Activated CD4-positive, alpha-beta T cell treated with anti-CD3 and anti-CD28 coated beads, Interleukin-2, amount 10 ng/mL, durations not matched to agents 24 days and 14 days (primary cell): ENCODE measurements at regions not wholly inside any gene's neighbourhood (a gene's known extent, or its start where the extent isn't known, plus 50 kb on each side); places are given as distances from the start of the nearest gene placed in this dataset.
"Not testable (repeated sequence)": the region's sequence is repeated elsewhere in the genome, so short reads cannot be mapped to it uniquely, and the experiment has no call there.

Source experiments
- DNase-seq: peaks from one replicate; pipeline ENCODE4 v3.0.0; 2022
- H3K27ac Mint-ChIP-seq: one replicate; pipeline ENCODE4 v1.8.0; 2022; ENCODE audit warnings: mild to moderate bottlenecking, mixed read lengths
- H3K27me3 Mint-ChIP-seq: one replicate; pipeline ENCODE4 v1.8.0; 2022; ENCODE audit warnings: mixed read lengths
- H3K36me3 Mint-ChIP-seq: one replicate; pipeline ENCODE4 v1.8.0; 2022; ENCODE audit warnings: low read depth, mild to moderate bottlenecking, mixed read lengths
- H3K4me1 Mint-ChIP-seq: one replicate; pipeline ENCODE4 v1.8.0; 2021; ENCODE audit warnings: mixed read lengths
- H3K4me3 Mint-ChIP-seq: one replicate; pipeline ENCODE4 v1.8.0; 2022; ENCODE audit warnings: mild to moderate bottlenecking, moderate library complexity, mixed read lengths
- H3K9me3 Mint-ChIP-seq: one replicate; pipeline ENCODE4 v1.8.0; 2021; ENCODE audit warnings: mixed read lengths
- intact Hi-C: fragments of 100-400 bp; cut with micrococcal nuclease; formaldehyde crosslinking; loops from one replicate; pipeline ENCODE4 v1.15.1; 2023

GRCh38 chr14:48628870-48629269, 953.5 kb upstream of the MDGA2 start:
- no peaks in the 10 kb centered on the region for H3K4me1 Mint-ChIP-seq
- intact Hi-C loops, result no loop called here
- no peak overlapping the region for H3K4me3 Mint-ChIP-seq
- H3K27ac Mint-ChIP-seq, result no peak overlapping the region
- no peaks in the 10 kb centered on the region for H3K27me3 Mint-ChIP-seq
- H3K9me3 Mint-ChIP-seq, result no peaks in the 10 kb centered on the region
- no peak for DNase-seq
- no peaks in the 10 kb centered on the region for H3K36me3 Mint-ChIP-seq

- DNase-seq, result no peak
Observed at GRCh38 chr14:48622980-48623379, 947.6 kb upstream of the MDGA2 start.

GRCh38 chr14:48618057-48618456, 942.7 kb upstream of the MDGA2 start:
- Mint-ChIP-seq H3K27me3 (no peaks in the 10 kb centered on the region), H3K9me3 (no peaks in the 10 kb centered on the region), H3K4me1 (no peaks in the 10 kb centered on the region), H3K4me3 (no peak overlapping the region), H3K27ac (no peak overlapping the region), H3K36me3 (no peaks in the 10 kb centered on the region)
- DNase-seq, result no peak
- intact Hi-C loops, result no loop called here

More at GRCh38 chr14:48622980-48623379, 947.6 kb upstream of the MDGA2 start:
- H3K4me3 Mint-ChIP-seq, result no peak overlapping the region
- intact Hi-C loops, result no loop called here
- no peaks in the 10 kb centered on the region for H3K9me3 Mint-ChIP-seq
- H3K4me1 Mint-ChIP-seq, result no peaks in the 10 kb centered on the region
- H3K27me3 Mint-ChIP-seq, result no peaks in the 10 kb centered on the region
- H3K27ac Mint-ChIP-seq, result no peak overlapping the region
- no peaks in the 10 kb centered on the region for H3K36me3 Mint-ChIP-seq

GRCh38 chr14:48616931-48617330, 941.5 kb upstream of the MDGA2 start:
- intact Hi-C loops, result no loop called here
- H3K4me1 Mint-ChIP-seq, result no peaks in the 10 kb centered on the region
- H3K4me3 Mint-ChIP-seq, result no peak overlapping the region
- H3K9me3 Mint-ChIP-seq, result peaks cover 4% of the 10 kb centered on the region
- no peaks in the 10 kb centered on the region for H3K36me3 Mint-ChIP-seq
- no peaks in the 10 kb centered on the region for H3K27me3 Mint-ChIP-seq
- no peak for DNase-seq
- no peak overlapping the region for H3K27ac Mint-ChIP-seq

- intact Hi-C loops, result no loop called here
- no peaks in the 10 kb centered on the region for H3K4me1 Mint-ChIP-seq
- H3K27me3 Mint-ChIP-seq, result no peaks in the 10 kb centered on the region
- no peak for DNase-seq
- H3K27ac Mint-ChIP-seq, result no peak overlapping the region
- no peaks in the 10 kb centered on the region for H3K36me3 Mint-ChIP-seq
- H3K9me3 Mint-ChIP-seq, result peaks cover 4% of the 10 kb centered on the region
- H3K4me3 Mint-ChIP-seq, result no peak overlapping the region
Observed at GRCh38 chr14:48615618-48616017, 940.2 kb upstream of the MDGA2 start.

GRCh38 chr14:48614003-48614402, 938.6 kb upstream of the MDGA2 start:
- DNase-seq, result no peak
- intact Hi-C loops, result no loop called here
- no peaks in the 10 kb centered on the region for H3K27me3 Mint-ChIP-seq
- H3K36me3 Mint-ChIP-seq, result no peaks in the 10 kb centered on the region
- no peaks in the 10 kb centered on the region for H3K4me1 Mint-ChIP-seq
- H3K4me3 Mint-ChIP-seq, result no peak overlapping the region
- no peak overlapping the region for H3K27ac Mint-ChIP-seq
- peaks cover 9% of the 10 kb centered on the region for H3K9me3 Mint-ChIP-seq

- H3K27ac Mint-ChIP-seq, H3K4me1 Mint-ChIP-seq, H3K4me3 Mint-ChIP-seq, H3K9me3 Mint-ChIP-seq, H3K27me3 Mint-ChIP-seq, DNase-seq, intact Hi-C loops, H3K36me3 Mint-ChIP-seq: not testable (repeated sequence)
Observed at GRCh38 chr14:48606960-48607359, 931.6 kb upstream of the MDGA2 start.

- no peak overlapping the region for H3K4me3 Mint-ChIP-seq
- intact Hi-C loops, result no loop called here
- no peaks in the 10 kb centered on the region for H3K36me3 Mint-ChIP-seq
- H3K27me3 Mint-ChIP-seq, result no peaks in the 10 kb centered on the region
- DNase-seq, result no peak
- no peak overlapping the region for H3K27ac Mint-ChIP-seq
- H3K4me1 Mint-ChIP-seq, result no peaks in the 10 kb centered on the region
- peaks cover under 1% of the 10 kb centered on the region for H3K9me3 Mint-ChIP-seq
Observed at GRCh38 chr14:48598458-48598857, 923.1 kb upstream of the MDGA2 start.

GRCh38 chr14:48586099-48586498, 910.7 kb upstream of the MDGA2 start:
- Mint-ChIP-seq H3K4me1 (no peaks in the 10 kb centered on the region), H3K36me3 (no peaks in the 10 kb centered on the region), H3K27ac (no peak overlapping the region), H3K9me3 (no peaks in the 10 kb centered on the region), H3K27me3 (no peaks in the 10 kb centered on the region), H3K4me3 (no peak overlapping the region)
- intact Hi-C loops, result no loop called here
- no peak for DNase-seq

- H3K27ac Mint-ChIP-seq, result no peak overlapping the region
- H3K27me3 Mint-ChIP-seq, result no peaks in the 10 kb centered on the region
- no peaks in the 10 kb centered on the region for H3K4me1 Mint-ChIP-seq
- H3K4me3 Mint-ChIP-seq, result no peak overlapping the region
- intact Hi-C loops, result no loop called here
- H3K36me3 Mint-ChIP-seq, result no peaks in the 10 kb centered on the region
- no peak for DNase-seq
- no peaks in the 10 kb centered on the region for H3K9me3 Mint-ChIP-seq
Observed at GRCh38 chr14:48584031-48584430, 908.6 kb upstream of the MDGA2 start.

GRCh38 chr14:48582938-48583337, 907.5 kb upstream of the MDGA2 start:
- no peaks in the 10 kb centered on the region for H3K9me3 Mint-ChIP-seq
- no peak overlapping the region for H3K27ac Mint-ChIP-seq
- H3K36me3 Mint-ChIP-seq, result no peaks in the 10 kb centered on the region
- no peak for DNase-seq
- H3K4me1 Mint-ChIP-seq, result no peaks in the 10 kb centered on the region
- H3K27me3 Mint-ChIP-seq, result no peaks in the 10 kb centered on the region
- intact Hi-C loops, result no loop called here
- no peak overlapping the region for H3K4me3 Mint-ChIP-seq

- Mint-ChIP-seq H3K4me3 (no peak overlapping the region), H3K9me3 (no peaks in the 10 kb centered on the region), H3K36me3 (no peaks in the 10 kb centered on the region), H3K4me1 (no peaks in the 10 kb centered on the region), H3K27ac (no peak overlapping the region), H3K27me3 (no peaks in the 10 kb centered on the region)
- no peak for DNase-seq
- intact Hi-C loops, result no loop called here
Observed at GRCh38 chr14:48580692-48581091, 905.3 kb upstream of the MDGA2 start.

GRCh38 chr14:48575772-48576171, 900.4 kb upstream of the MDGA2 start:
- DNase-seq, result no peak
- Mint-ChIP-seq H3K9me3 (peaks cover 6% of the 10 kb centered on the region), H3K4me3 (no peak overlapping the region), H3K36me3 (no peaks in the 10 kb centered on the region), H3K27me3 (no peaks in the 10 kb centered on the region), H3K4me1 (no peaks in the 10 kb centered on the region), H3K27ac (no peak overlapping the region)
- intact Hi-C loops, result no loop called here

GRCh38 chr14:48568688-48569087, 893.3 kb upstream of the MDGA2 start:
- Mint-ChIP-seq H3K9me3 (peaks cover 6% of the 10 kb centered on the region), H3K4me1 (no peaks in the 10 kb centered on the region), H3K4me3 (no peak overlapping the region), H3K36me3 (no peaks in the 10 kb centered on the region), H3K27me3 (no peaks in the 10 kb centered on the region), H3K27ac (no peak overlapping the region)
- intact Hi-C loops, result no loop called here
- DNase-seq, result no peak

- Mint-ChIP-seq H3K27ac (no peak overlapping the region), H3K27me3 (no peaks in the 10 kb centered on the region), H3K4me1 (no peaks in the 10 kb centered on the region), H3K4me3 (no peak overlapping the region), H3K36me3 (no peaks in the 10 kb centered on the region), H3K9me3 (peaks cover 5% of the 10 kb centered on the region)
- no peak for DNase-seq
- intact Hi-C loops, result no loop called here
Observed at GRCh38 chr14:48568252-48568651, 892.8 kb upstream of the MDGA2 start.
